HCT116 (cell line): ENCODE measurements at regions not wholly inside any gene's neighbourhood (a gene's known extent, or its start where the extent isn't known, plus 50 kb on each side); places are given as distances from the start of the nearest gene placed in this dataset.

Source experiments
- ATAC-seq: fragments of 200-7000 bp; cut with Tn5 transposase; 2 replicates; pipeline ENCODE4 v1.9.1; 2020; ENCODE audit warnings: mild to moderate bottlenecking, moderate library complexity
- BruUV-seq: library from RNA; stranded (reverse); fragments of 400-500 nt; replicated peaks from 2 replicates; lab custom pipeline; 2021; lab: Mats Ljungman, UMichigan
- CTCF ChIA-PET: fragments of 300-600 bp; sonication (Branson Sonifier 250); formaldehyde crosslinking; loops from one replicate; lab custom pipeline; 2021; ENCODE audit warnings: antibody characterized with exemption; lab: Charles Lee
- POLR2A ChIA-PET: fragments of 300-600, 350-600 bp; sonication (Branson Sonifier 250); formaldehyde crosslinking; loops from one replicate; lab custom pipeline; 2021; ENCODE audit warnings: antibody characterized with exemption; lab: Charles Lee
- RAD21 ChIA-PET, 2 experiments: fragments of 300-600 bp; sonication (Branson Sonifier 250); formaldehyde crosslinking; loops; one replicate each; lab custom pipeline; 2023; ENCODE audit warnings: low total read pairs in 2 of 2; ENCODE audit not compliant: uncharacterized antibody in 2 of 2, unreplicated experiment in 2 of 2, low non-redundant PET in 1 of 2; lab: Charles Lee
- DNase-seq: peaks from one replicate; pipeline ENCODE4 v3.0.0-alpha.2; 2010; ENCODE audit warnings: low read depth, low spot score
- H2AFZ ChIP-seq: fragments of 200-600 bp; shearing (Covaris generic), sonication (generic); 2 replicates; pipeline ENCODE4 v1.6.1; 2017; ENCODE audit warnings: low read depth, mixed run types, mixed read lengths, antibody characterized with exemption, low read length; ENCODE audit not compliant: poor library complexity, severe bottlenecking
- H3K27ac ChIP-seq: 2 replicates; pipeline ENCODE4 v1.5.1; 2012; ENCODE audit warnings: low read depth, low read length
- H3K27me3 ChIP-seq: fragments of 200-600 bp; sonication (generic); 2 replicates; pipeline ENCODE4 v1.6.1; 2016; ENCODE audit warnings: mixed run types, low read length, mixed read lengths; ENCODE audit not compliant: insufficient read depth
- H3K36me3 ChIP-seq, 2 experiments: fragments of 200-500 bp in 1 of 2; fragments of 200-600 bp in 1 of 2; sonication (Bioruptor generic) in 1 of 2; sonication (generic) in 1 of 2; 2 replicates each; pipeline versions ENCODE4 v1.5.1 to v1.6.1; 2014 to 2016; ENCODE audit warnings: low read length in 2 of 2, inconsistent platforms in 1 of 2, mixed read lengths in 1 of 2, mixed run types in 1 of 2; ENCODE audit not compliant: insufficient read depth in 2 of 2, control insufficient read depth in 1 of 2
- H3K4me1 ChIP-seq, 2 experiments: fragments of 200-600 bp in 1 of 2; sonication (generic) in 1 of 2; 2 replicates each; pipeline versions ENCODE4 v1.5.1 to v1.6.1; 2012 to 2017; ENCODE audit warnings: low read length in 2 of 2, inconsistent platforms in 1 of 2, mild to moderate bottlenecking in 1 of 2, mixed read lengths in 1 of 2, mixed run types in 1 of 2, moderate library complexity in 1 of 2; ENCODE audit not compliant: insufficient read depth in 2 of 2, control insufficient read depth in 1 of 2
- H3K4me2 ChIP-seq: fragments of 200-600 bp; sonication (generic); 2 replicates; pipeline ENCODE4 v1.6.1; 2017; ENCODE audit warnings: mixed run types, low read length, mixed read lengths
- H3K4me3 ChIP-seq, 2 experiments: fragments of 200-600 bp in 1 of 2; sonication (generic) in 1 of 2; replicated peaks in 1 of 2; 2 replicates each; pipeline ENCODE4 v1.5.1; 2011 to 2016; ENCODE audit warnings: low read length in 2 of 2, control low read depth in 1 of 2, low read depth in 1 of 2, mild to moderate bottlenecking in 1 of 2, mixed read lengths in 1 of 2, mixed run types in 1 of 2
- H3K79me2 ChIP-seq: fragments of 200-600 bp; sonication (generic); 2 replicates; pipeline ENCODE4 v1.6.1; 2017; ENCODE audit warnings: mild to moderate bottlenecking, mixed run types, low read length, moderate library complexity, mixed read lengths; ENCODE audit not compliant: insufficient read depth
- H3K9ac ChIP-seq: fragments of 200-600 bp; sonication (generic); 2 replicates; pipeline ENCODE4 v1.6.1; 2016; ENCODE audit warnings: low read length, mixed read lengths
- H3K9me2 ChIP-seq: fragments of 200-600 bp; sonication (generic), shearing (Covaris generic); 2 replicates; pipeline ENCODE4 v1.6.1; 2017; ENCODE audit warnings: mixed run types, mild to moderate bottlenecking, moderate library complexity; ENCODE audit not compliant: insufficient read depth
- H3K9me3 ChIP-seq, 2 experiments: fragments of 200-500 bp in 1 of 2; fragments of 200-600 bp in 1 of 2; sonication (Bioruptor generic) in 1 of 2; sonication (generic) in 1 of 2; 2 replicates each; pipeline ENCODE4 v1.6.1; 2014 to 2017; ENCODE audit warnings: low read length in 2 of 2, mixed read lengths in 2 of 2, inconsistent platforms in 1 of 2, low read depth in 1 of 2, mild to moderate bottlenecking in 1 of 2, mixed run types in 1 of 2, moderate library complexity in 1 of 2; ENCODE audit not compliant: control insufficient read depth in 1 of 2, insufficient read depth in 1 of 2
- H4K20me1 ChIP-seq: fragments of 200-600 bp; sonication (generic), shearing (Covaris generic); 2 replicates; pipeline ENCODE4 v1.6.1; 2017; ENCODE audit warnings: mixed run types, mild to moderate bottlenecking, moderate library complexity; ENCODE audit not compliant: insufficient read depth
- CEBPB ChIP-seq: IDR thresholded peaks from 2 replicates; pipeline ENCODE4 v1.6.1; 2012; ENCODE audit warnings: low read depth
- FOSL1 ChIP-seq: IDR thresholded peaks from 2 replicates; pipeline ENCODE4 v1.6.1; 2012; ENCODE audit warnings: low read depth
- JUND ChIP-seq: IDR thresholded peaks from 2 replicates; pipeline ENCODE4 v1.6.1; 2012
- POLR2A ChIP-seq: IDR thresholded peaks from 2 replicates; pipeline ENCODE4 v1.7.0; 2011; ENCODE audit warnings: borderline replicate concordance; ENCODE audit not compliant: insufficient read depth, insufficient read length; ENCODE audit errors: extremely low read depth
- SIN3A ChIP-seq: IDR thresholded peaks from 2 replicates; pipeline ENCODE4 v1.6.1; 2012; ENCODE audit warnings: low read depth
- SP1 ChIP-seq: IDR thresholded peaks from 2 replicates; pipeline ENCODE4 v1.6.1; 2012; ENCODE audit warnings: low read depth
- SRF ChIP-seq: IDR thresholded peaks from 2 replicates; pipeline ENCODE4 v1.6.1; 2012; ENCODE audit warnings: low read depth
- ZFX ChIP-seq: fragments of 450-650 bp; IDR thresholded peaks from 2 replicates; pipeline ENCODE4 v1.6.1; 2017
- ZNF274 ChIP-seq: fragments of 200-500 bp; sonication (Bioruptor generic); IDR thresholded peaks from 2 replicates; pipeline ENCODE4 v1.6.1; 2014; ENCODE audit warnings: mild to moderate bottlenecking, low read depth, low read length, inconsistent platforms
- intact Hi-C: fragments of 100-400 bp; cut with micrococcal nuclease; formaldehyde crosslinking; loops from 2 replicates; pipeline ENCODE4 v1.10.0; 2022

- Histone ChIP-seq H3K27ac (no peak overlapping the region), H3K4me2 (no peak overlapping the region), H3K9me2 (no peaks in the 10 kb centered on the region), H3K27me3 (no peaks in the 10 kb centered on the region), H3K36me3 (no peaks in the 10 kb centered on the region), H3K4me1 (no peaks in the 10 kb centered on the region), H4K20me1 (no peaks in the 10 kb centered on the region), H3K4me3 (no peak overlapping the region), H2AFZ (no peak overlapping the region), H3K9me3 (no peaks in the 10 kb centered on the region), H3K79me2 (no peaks in the 10 kb centered on the region), H3K9ac (no peak overlapping the region)
- TF ChIP-seq FOSL1 (no peak), ZNF274 (no peak), SRF (no peak), SIN3A (no peak), ZFX (no peak), POLR2A (no peak)
- ATAC-seq (no peak), DNase-seq (no peak)
- BruUV-seq: no TSS peak
- ChIA-PET CTCF (no interaction called here), RAD21 (no interaction called here), POLR2A (no interaction called here)
- intact Hi-C loops: no loop called here
Measured at GRCh38 chr13:30093236-30093635, 214.1 kb downstream of the KATNAL1 start.

- intact Hi-C loops: no loop called here
- H3K9me3 ChIP-seq: no peaks in the 10 kb centered on the region
- no peaks in the 10 kb centered on the region for H3K79me2 ChIP-seq
- ChIA-PET RAD21 (no interaction called here), POLR2A (no interaction called here), CTCF (no interaction called here)
- H3K36me3 ChIP-seq: no peaks in the 10 kb centered on the region
- TF ChIP-seq JUND (no peak), SP1 (no peak), SIN3A (no peak), CEBPB (no peak)
- H3K4me3 ChIP-seq: no peak overlapping the region
- no peak overlapping the region for H3K4me2 ChIP-seq
- no peaks in the 10 kb centered on the region for H3K4me1 ChIP-seq
- H3K9ac ChIP-seq: no peak overlapping the region
- DNase-seq (no peak), ATAC-seq (no peak)
- H3K27me3 ChIP-seq: no peaks in the 10 kb centered on the region
- no peaks in the 10 kb centered on the region for H4K20me1 ChIP-seq
- H3K27ac ChIP-seq: no peak overlapping the region
- no peak overlapping the region for H2AFZ ChIP-seq
- no peaks in the 10 kb centered on the region for H3K9me2 ChIP-seq
- no TSS peak for BruUV-seq
Measured at GRCh38 chr13:30091691-30092090, 215.7 kb downstream of the KATNAL1 start.
